ENCODE measurements at regions not wholly inside any gene's neighbourhood (a gene's known extent, or its start where the extent isn't known, plus 50 kb on each side); places are given as distances from the start of the nearest gene placed in this dataset.

DNA sequence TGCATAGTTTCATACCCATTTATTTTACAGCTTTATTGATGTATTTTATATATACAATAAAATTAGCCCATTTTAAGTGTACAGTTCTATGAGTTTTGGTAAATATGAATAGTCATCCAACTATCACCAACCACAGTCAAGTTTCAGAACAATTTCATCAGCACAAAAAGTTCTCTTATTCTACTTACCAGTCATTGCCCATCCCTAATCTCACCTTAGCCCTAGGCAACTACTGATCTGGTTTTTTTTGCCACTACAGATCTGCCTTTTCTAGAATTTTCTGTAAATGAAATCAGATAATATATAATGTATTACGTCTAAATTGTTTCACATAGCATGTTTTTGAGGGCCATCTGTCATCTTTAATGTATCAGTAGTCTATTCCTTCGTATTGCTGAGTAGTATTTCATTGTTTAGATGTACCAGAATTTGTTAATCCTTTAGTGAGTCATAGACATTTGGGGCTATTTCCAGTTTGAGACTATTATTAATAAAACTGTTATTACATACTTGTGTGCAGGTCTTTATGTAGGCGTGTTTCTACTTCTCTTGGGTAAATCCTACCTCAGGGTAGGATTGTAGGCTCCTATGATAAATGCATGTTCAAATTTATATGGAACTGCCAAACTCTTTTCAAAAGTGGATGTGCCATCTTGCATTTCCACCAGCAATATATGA, 198.5 kb upstream of the ADAMTSL1 start:
- no peaks in the 10 kb centered on the region for H3K79me2 ChIP-seq (ENCODE audit: insufficient read depth, low read length)
- ChIA-PET RAD21 (ENCODE audit: low non-redundant PET in 1 of 2, low total read pairs in 2 of 2, uncharacterized antibody in 2 of 2, unreplicated experiment in 2 of 2) (no interaction called here), CTCF (no interaction called here), POLR2A (no interaction called here)
- BruUV-seq (replicated peaks), result no TSS peak
- intact Hi-C loops (cut with micrococcal nuclease), result no loop called here
- H3K4me1 ChIP-seq (ENCODE audit: control insufficient read depth in 1 of 2, insufficient read depth in 2 of 2, low read length in 2 of 2), result no peaks in the 10 kb centered on the region
- H3K9me2 ChIP-seq (ENCODE audit: insufficient read depth), result no peaks in the 10 kb centered on the region
- H3K4me2 ChIP-seq (ENCODE audit: low read length), result no peak overlapping the region
- H3K4me3 ChIP-seq (replicated peaks in 1 of 2; ENCODE audit: low read depth in 1 of 2, low read length in 2 of 2), result no peak overlapping the region
- H3K27me3 ChIP-seq (ENCODE audit: insufficient read depth, low read length), result no peaks in the 10 kb centered on the region
- no peaks in the 10 kb centered on the region for H4K20me1 ChIP-seq (ENCODE audit: insufficient read depth)
- no peaks in the 10 kb centered on the region for H3K36me3 ChIP-seq (ENCODE audit: control insufficient read depth in 1 of 2, insufficient read depth in 2 of 2, low read length in 2 of 2)
- no peak overlapping the region for H3K9ac ChIP-seq (ENCODE audit: low read length)
- ATAC-seq, result no peak
- peaks cover 0 to 4% of the 10 kb centered on the region in 2 experiments; a peak in 2 of 4 replicates for H3K9me3 ChIP-seq (ENCODE audit: control insufficient read depth in 1 of 2, insufficient read depth in 1 of 2, low read depth in 1 of 2, low read length in 2 of 2)
- no peak overlapping the region for H3K27ac ChIP-seq (ENCODE audit: low read depth, low read length)
- no peak for DNase-seq (ENCODE audit: low read depth, low spot score)
- TF ChIP-seq ZNF274 (IDR thresholded peaks at IDR 0.05; ENCODE audit: low read depth, low read length) (no peak), ZFX (IDR thresholded peaks at IDR 0.05) (no peak), POLR2AphosphoS5 (IDR thresholded peaks at IDR 0.05; ENCODE audit: low read depth, low read length) (no peak), SP1 (IDR thresholded peaks at IDR 0.05; ENCODE audit: low read depth) (no peak), FOSL1 (IDR thresholded peaks at IDR 0.05; ENCODE audit: low read depth) (no peak), POLR2A (IDR thresholded peaks at IDR 0.05; ENCODE audit: borderline replicate concordance, extremely low read depth, insufficient read depth, insufficient read length) (no peak), EZH2 (IDR thresholded peaks at IDR 0.05) (no peak), RAD21 (IDR thresholded peaks at IDR 0.05; ENCODE audit: low read depth) (no peak), ELF1 (IDR thresholded peaks at IDR 0.05; ENCODE audit: borderline replicate concordance, low read depth) (no peak)
- TF ChIP-seq, protein P1, sequence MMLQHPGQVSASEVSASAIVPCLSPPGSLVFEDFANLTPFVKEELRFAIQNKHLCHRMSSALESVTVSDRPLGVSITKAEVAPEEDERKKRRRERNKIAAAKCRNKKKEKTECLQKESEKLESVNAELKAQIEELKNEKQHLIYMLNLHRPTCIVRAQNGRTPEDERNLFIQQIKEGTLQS (IDR thresholded peaks at IDR 0.05), result no peak
- TF ChIP-seq, protein P2, sequence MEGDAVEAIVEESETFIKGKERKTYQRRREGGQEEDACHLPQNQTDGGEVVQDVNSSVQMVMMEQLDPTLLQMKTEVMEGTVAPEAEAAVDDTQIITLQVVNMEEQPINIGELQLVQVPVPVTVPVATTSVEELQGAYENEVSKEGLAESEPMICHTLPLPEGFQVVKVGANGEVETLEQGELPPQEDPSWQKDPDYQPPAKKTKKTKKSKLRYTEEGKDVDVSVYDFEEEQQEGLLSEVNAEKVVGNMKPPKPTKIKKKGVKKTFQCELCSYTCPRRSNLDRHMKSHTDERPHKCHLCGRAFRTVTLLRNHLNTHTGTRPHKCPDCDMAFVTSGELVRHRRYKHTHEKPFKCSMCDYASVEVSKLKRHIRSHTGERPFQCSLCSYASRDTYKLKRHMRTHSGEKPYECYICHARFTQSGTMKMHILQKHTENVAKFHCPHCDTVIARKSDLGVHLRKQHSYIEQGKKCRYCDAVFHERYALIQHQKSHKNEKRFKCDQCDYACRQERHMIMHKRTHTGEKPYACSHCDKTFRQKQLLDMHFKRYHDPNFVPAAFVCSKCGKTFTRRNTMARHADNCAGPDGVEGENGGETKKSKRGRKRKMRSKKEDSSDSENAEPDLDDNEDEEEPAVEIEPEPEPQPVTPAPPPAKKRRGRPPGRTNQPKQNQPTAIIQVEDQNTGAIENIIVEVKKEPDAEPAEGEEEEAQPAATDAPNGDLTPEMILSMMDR (IDR thresholded peaks at IDR 0.05 in 2 of 3, conservative IDR thresholded peaks at IDR 0.05 in 1 of 3; ENCODE audit: borderline replicate concordance in 1 of 3, insufficient read depth in 1 of 3, low read depth in 2 of 3, low read length in 2 of 3), result no peak
- no peak overlapping the region for H2AFZ ChIP-seq (ENCODE audit: low read depth, low read length, poor library complexity, severe bottlenecking)
